A549 (cell line): ENCODE measurements at regions not wholly inside any gene's neighbourhood (a gene's known extent, or its start where the extent isn't known, plus 50 kb on each side); places are given as distances from the start of the nearest gene placed in this dataset.
"Not testable (repeated sequence)": the region's sequence is repeated elsewhere in the genome, so short reads cannot be mapped to it uniquely, and the experiment has no call there.

Experiments
- ATAC-seq, 2 experiments: fragments of 200-7000 bp in 1 of 2; fragments of >200 bp in 1 of 2; cut with Nextera tagmentation in 1 of 2; cut with Tn5 transposase in 1 of 2; 3 replicates each; pipeline versions ENCODE4 v1.8.0 to v1.9.1; 2018 to 2020; ENCODE audit warnings: mild to moderate bottlenecking in 1 of 2, moderate library complexity in 1 of 2
- CTCF ChIA-PET: fragments of 300-600 bp; sonication (Branson Sonifier 250); formaldehyde crosslinking; extraction: SDS; loops from one replicate; lab custom pipeline; 2021; ENCODE audit warnings: antibody characterized with exemption, inconsistent platforms; lab: Yijun Ruan, JAX
- POLR2A ChIA-PET: fragments of 350-600 bp; formaldehyde crosslinking; extraction: SDS; loops from one replicate; lab custom pipeline; 2021; ENCODE audit warnings: antibody characterized with exemption, inconsistent platforms; lab: Yijun Ruan, JAX
- DNase-seq, 2 experiments: peaks; one replicate each; pipeline versions ENCODE4 v3.0.0 to v3.0.0-alpha.2; 2011 to 2016; ENCODE audit warnings: low read depth in 1 of 2, low spot score in 1 of 2
- FAIRE-seq: peaks from 2 replicates; lab custom pipeline; 2011; peaks lifted over from hg19 to GRCh38; lab: Jason Lieb, UNC
- H3K27ac ChIP-seq, 2 experiments: fragments of >200 bp; sonication (Bioruptor Twin); formaldehyde crosslinking; 3 replicates each; pipeline ENCODE4 v1.5.1; 2016 to 2017
- H3K4me1 ChIP-seq: fragments of >200 bp; sonication (Bioruptor Twin); formaldehyde crosslinking; 3 replicates; pipeline ENCODE4 v1.6.1; 2016
- H3K4me2 ChIP-seq: fragments of >200 bp; sonication (Bioruptor Twin); formaldehyde crosslinking; 3 replicates; pipeline ENCODE4 v1.6.1; 2016
- H3K4me3 ChIP-seq: fragments of >200 bp; sonication (Bioruptor Twin); formaldehyde crosslinking; 3 replicates; pipeline ENCODE4 v1.5.1; 2016
- H3K9me3 ChIP-seq: fragments of >200 bp; sonication (Bioruptor Twin); formaldehyde crosslinking; 3 replicates; pipeline ENCODE4 v1.6.1; 2016
- BCL3 ChIP-seq: fragments of >200 bp; sonication (Bioruptor Twin); formaldehyde crosslinking; IDR thresholded peaks from 3 replicates; pipeline ENCODE4 v1.6.1; 2016
- BHLHE40 ChIP-seq: IDR thresholded peaks from 2 replicates; pipeline ENCODE4 v1.6.1; 2012; ENCODE audit warnings: low read depth, low read length, inconsistent platforms
- CBX2 ChIP-seq: fragments of 200-600 bp; sonication (generic); IDR thresholded peaks from 2 replicates; pipeline ENCODE4 v1.6.1; 2016; ENCODE audit warnings: low read depth, mild to moderate bottlenecking, borderline replicate concordance
- CHD2 ChIP-seq: fragments of 150-350 bp; IDR thresholded peaks from 2 replicates; pipeline ENCODE4 v1.6.1; 2014; ENCODE audit warnings: low read length; ENCODE audit not compliant: partially characterized antibody
- CHD4 ChIP-seq: fragments of 200-600 bp; sonication (generic); IDR thresholded peaks from 2 replicates; pipeline ENCODE4 v1.6.1; 2016; ENCODE audit warnings: antibody characterized with exemption, mild to moderate bottlenecking, borderline replicate concordance
- GATA3 ChIP-seq: IDR thresholded peaks from 2 replicates; pipeline ENCODE4 v1.6.1; 2012; ENCODE audit warnings: borderline replicate concordance
- HES2 ChIP-seq: fragments of >200 bp; sonication (Bioruptor Twin); formaldehyde crosslinking; IDR thresholded peaks from 2 replicates; pipeline ENCODE4 v1.6.1; 2016
- HOXA7 ChIP-seq: fragments of 250-450 bp; sonication (Bioruptor Pico); IDR thresholded peaks from 2 replicates; pipeline ENCODE4 v1.5.0; 2020; ENCODE audit warnings: mild to moderate bottlenecking, moderate library complexity
- HOXB13 ChIP-seq: fragments of 250-450 bp; sonication (Bioruptor Pico); IDR thresholded peaks from 2 replicates; pipeline ENCODE4 v1.5.0; 2020; ENCODE audit warnings: low read depth, mild to moderate bottlenecking, moderate library complexity
- HOXB5 ChIP-seq: fragments of 250-450 bp; sonication (Bioruptor Pico); IDR thresholded peaks from 2 replicates; pipeline ENCODE4 v1.5.0; 2020; ENCODE audit warnings: mild to moderate bottlenecking, moderate library complexity
- JUNB ChIP-seq: fragments of >200 bp; sonication (Bioruptor Twin); formaldehyde crosslinking; IDR thresholded peaks from 2 replicates; pipeline ENCODE4 v1.6.1; 2016
- NPAS2 ChIP-seq: fragments of 250-450 bp; sonication (Bioruptor Pico); IDR thresholded peaks from 2 replicates; pipeline ENCODE4 v1.8.0; 2022; ENCODE audit warnings: mild to moderate bottlenecking, moderate library complexity, borderline replicate concordance
- RAD21 ChIP-seq, 2 experiments: fragments of >200 bp in 1 of 2; sonication (Bioruptor Twin) in 1 of 2; formaldehyde crosslinking in 1 of 2; IDR thresholded peaks in 1 of 2; conservative IDR thresholded peaks in 1 of 2; 2 replicates in 1 of 2; 3 replicates in 1 of 2; pipeline ENCODE4 v1.6.1; 2012 to 2018; ENCODE audit warnings: inconsistent platforms in 1 of 2
- RNF2 ChIP-seq: fragments of 200-600 bp; sonication (generic); IDR thresholded peaks from 2 replicates; pipeline ENCODE4 v1.6.1; 2016; ENCODE audit warnings: low read depth, mild to moderate bottlenecking, antibody characterized with exemption, moderate library complexity, borderline replicate concordance
- TP53 ChIP-seq: fragments of 250-450 bp; sonication (Bioruptor Pico); IDR thresholded peaks from 2 replicates; pipeline ENCODE4 v1.5.0; 2021; ENCODE audit warnings: mild to moderate bottlenecking, moderate library complexity
- WGBS: methylation state at CpG from one replicate; pipeline ENCODE4 v1.1.6; 2017; ENCODE audit errors: missing lambda C conversion rate; 5-methylcytosine and 5-hydroxymethylcytosine counted together
- TF ChIP-seq, protein P1 (sequence below): IDR thresholded peaks from 2 replicates; pipeline ENCODE4 v1.6.1; 2012
- TF ChIP-seq, protein P2 (sequence below): fragments of 250-450 bp; sonication (Bioruptor Pico); IDR thresholded peaks from 2 replicates; pipeline ENCODE4 v1.5.0; 2020; ENCODE audit warnings: low read depth, mild to moderate bottlenecking, moderate library complexity
- TF ChIP-seq, protein P3 (sequence below): fragments of 450-650 bp; IDR thresholded peaks from 2 replicates; pipeline ENCODE4 v1.6.1; 2014; ENCODE audit warnings: antibody characterized with exemption
- TF ChIP-seq, protein P4 (sequence below): fragments of >200 bp; sonication (Bioruptor Twin); formaldehyde crosslinking; IDR thresholded peaks from 3 replicates; pipeline ENCODE4 v1.5.1; 2016

- Histone ChIP-seq H3K4me3 (no peak overlapping the region), H3K4me1 (peaks cover 50% of the 10 kb centered on the region), H3K4me2 (no peak overlapping the region), H3K27ac (peak overlapping the region; percentile 98; a peak in 5 of 6 replicates)
- FAIRE-seq (no peak), DNase-seq (no peak), ATAC-seq (no peak; a peak in 1 of 6 replicates)
- 85% methylated on average over 9 of the region's 9 CpGs for WGBS
- TF ChIP-seq HOXB5 (no peak), HOXB13 (no peak)
- TF ChIP-seq, all 56 proteins: peak for 0
- CTCF ChIA-PET = interaction anchor here (0.7 to 1.9 kb wide), 9 partner anchors 9 to 426 kb away, joined by 3 to 6 read pairs (median 5); no protein-coding TSS in a partner anchor
- H3K9me3 ChIP-seq = no peaks in the 10 kb centered on the region
- POLR2A ChIA-PET = interaction anchor here (1.1 kb wide), 1 partner anchor 51 kb away, joined by 4 read pairs; no protein-coding TSS in a partner anchor
Measured at GRCh38 chr9:129547869-129548570, 72.9 kb downstream of the C9orf50 start.

GRCh38 chr9:129547063-129547462 lies 73.8 kb downstream of the C9orf50 start:
- WGBS = 87% methylated on average over 4 of the region's 4 CpGs
- ATAC-seq (no peak), FAIRE-seq (no peak), DNase-seq (no peak)
- TF ChIP-seq BHLHE40 (no peak), BCL3 (no peak), HOXA7 (CRISPR knock-in tag) (no peak), HES2 (no peak), NPAS2 (CRISPR knock-in tag) (no peak), RNF2 (no peak), RAD21 (conservative IDR thresholded peaks at IDR 0.05 in 1 of 2, IDR thresholded peaks at IDR 0.05 in 1 of 2) (no peak), GATA3 (no peak), JUNB (no peak), CBX2 (no peak), TP53 (CRISPR knock-in tag) (no peak), CHD2 (no peak), CHD4 (no peak)
- TF ChIP-seq, protein P1, sequence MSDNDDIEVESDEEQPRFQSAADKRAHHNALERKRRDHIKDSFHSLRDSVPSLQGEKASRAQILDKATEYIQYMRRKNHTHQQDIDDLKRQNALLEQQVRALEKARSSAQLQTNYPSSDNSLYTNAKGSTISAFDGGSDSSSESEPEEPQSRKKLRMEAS = no peak
- TF ChIP-seq, protein P2, sequence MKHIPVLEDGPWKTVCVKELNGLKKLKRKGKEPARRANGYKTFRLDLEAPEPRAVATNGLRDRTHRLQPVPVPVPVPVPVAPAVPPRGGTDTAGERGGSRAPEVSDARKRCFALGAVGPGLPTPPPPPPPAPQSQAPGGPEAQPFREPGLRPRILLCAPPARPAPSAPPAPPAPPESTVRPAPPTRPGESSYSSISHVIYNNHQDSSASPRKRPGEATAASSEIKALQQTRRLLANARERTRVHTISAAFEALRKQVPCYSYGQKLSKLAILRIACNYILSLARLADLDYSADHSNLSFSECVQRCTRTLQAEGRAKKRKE (CRISPR knock-in tag) = no peak
- TF ChIP-seq, protein P3, sequence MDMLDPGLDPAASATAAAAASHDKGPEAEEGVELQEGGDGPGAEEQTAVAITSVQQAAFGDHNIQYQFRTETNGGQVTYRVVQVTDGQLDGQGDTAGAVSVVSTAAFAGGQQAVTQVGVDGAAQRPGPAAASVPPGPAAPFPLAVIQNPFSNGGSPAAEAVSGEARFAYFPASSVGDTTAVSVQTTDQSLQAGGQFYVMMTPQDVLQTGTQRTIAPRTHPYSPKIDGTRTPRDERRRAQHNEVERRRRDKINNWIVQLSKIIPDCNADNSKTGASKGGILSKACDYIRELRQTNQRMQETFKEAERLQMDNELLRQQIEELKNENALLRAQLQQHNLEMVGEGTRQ = no peak
- TF ChIP-seq, protein P4, sequence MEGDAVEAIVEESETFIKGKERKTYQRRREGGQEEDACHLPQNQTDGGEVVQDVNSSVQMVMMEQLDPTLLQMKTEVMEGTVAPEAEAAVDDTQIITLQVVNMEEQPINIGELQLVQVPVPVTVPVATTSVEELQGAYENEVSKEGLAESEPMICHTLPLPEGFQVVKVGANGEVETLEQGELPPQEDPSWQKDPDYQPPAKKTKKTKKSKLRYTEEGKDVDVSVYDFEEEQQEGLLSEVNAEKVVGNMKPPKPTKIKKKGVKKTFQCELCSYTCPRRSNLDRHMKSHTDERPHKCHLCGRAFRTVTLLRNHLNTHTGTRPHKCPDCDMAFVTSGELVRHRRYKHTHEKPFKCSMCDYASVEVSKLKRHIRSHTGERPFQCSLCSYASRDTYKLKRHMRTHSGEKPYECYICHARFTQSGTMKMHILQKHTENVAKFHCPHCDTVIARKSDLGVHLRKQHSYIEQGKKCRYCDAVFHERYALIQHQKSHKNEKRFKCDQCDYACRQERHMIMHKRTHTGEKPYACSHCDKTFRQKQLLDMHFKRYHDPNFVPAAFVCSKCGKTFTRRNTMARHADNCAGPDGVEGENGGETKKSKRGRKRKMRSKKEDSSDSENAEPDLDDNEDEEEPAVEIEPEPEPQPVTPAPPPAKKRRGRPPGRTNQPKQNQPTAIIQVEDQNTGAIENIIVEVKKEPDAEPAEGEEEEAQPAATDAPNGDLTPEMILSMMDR = no peak
- H3K4me3 ChIP-seq = no peak overlapping the region
- ChIA-PET POLR2A (interaction anchor here (1.1 kb wide), 1 partner anchor 50 kb away, joined by 4 read pairs; no protein-coding TSS in a partner anchor), CTCF (interaction anchor here (1.1 to 1.9 kb wide), 6 partner anchors 64 to 415 kb away, joined by 3 to 6 read pairs (median 4); no protein-coding TSS in a partner anchor)
- no peaks in the 10 kb centered on the region for H3K9me3 ChIP-seq
- peaks cover 41% of the 10 kb centered on the region for H3K4me1 ChIP-seq
- H3K4me2 ChIP-seq = no peak overlapping the region
- peak overlapping the region; percentile 24 to 66; a peak in 4 of 6 replicates for H3K27ac ChIP-seq

- not testable (repeated sequence) for H3K9me3 ChIP-seq, H3K4me2 ChIP-seq, FAIRE-seq, H3K4me3 ChIP-seq, DNase-seq, ATAC-seq
- Histone ChIP-seq H3K4me1 (peaks cover 29% of the 10 kb centered on the region), H3K27ac (peak overlapping the region in 1 of 2 experiments; percentile 66; a peak in 3 of 6 replicates)
- POLR2A ChIA-PET = interaction anchor here (1.2 kb wide), 1 partner anchor 49 kb away, joined by 3 read pairs; no protein-coding TSS in a partner anchor
- 89% methylated on average over 8 of the region's 8 CpGs for WGBS
- CTCF ChIA-PET = interaction anchor here (0.9 to 1.9 kb wide), 3 partner anchors 28 to 406 kb away, joined by 3 to 5 read pairs (median 3); no protein-coding TSS in a partner anchor
Measured at GRCh38 chr9:129545876-129546275, 75.0 kb downstream of the C9orf50 start.
